ENCODE measurements at regions not wholly inside any gene's neighbourhood (a gene's known extent, or its start where the extent isn't known, plus 50 kb on each side); places are given as distances from the start of the nearest gene placed in this dataset.

GRCh38 chr5:115469904-115470516, 74.6 kb downstream of the FEM1C start:
- Histone ChIP-seq H3K4me3 (ENCODE audit: low read length) (no peak overlapping the region), H3K4me1 (ENCODE audit: control insufficient read depth, insufficient read depth, low read length) (no peaks in the 10 kb centered on the region), H3K36me3 (ENCODE audit: control insufficient read depth, insufficient read depth, low read length) (no peaks in the 10 kb centered on the region), H3K27me3 (ENCODE audit: control insufficient read depth, insufficient read depth, low read length) (no peaks in the 10 kb centered on the region), H3K27ac (ENCODE audit: low read depth, low read length) (no peak overlapping the region), H3K9ac (ENCODE audit: low read length) (no peak overlapping the region)

- Histone ChIP-seq H3K4me3 (ENCODE audit: low read length) (no peak overlapping the region), H3K36me3 (ENCODE audit: control insufficient read depth, insufficient read depth, low read length) (no peaks in the 10 kb centered on the region)
Observed at GRCh38 chr5:115467628-115468027, 76.9 kb downstream of the FEM1C start.

GRCh38 chr5:115465431-115465830, 79.1 kb downstream of the FEM1C start:
- no peak overlapping the region for H3K9ac ChIP-seq (ENCODE audit: low read length)
- H3K4me1 ChIP-seq (ENCODE audit: control insufficient read depth, insufficient read depth, low read length), result no peaks in the 10 kb centered on the region
- H3K27ac ChIP-seq (ENCODE audit: low read depth, low read length), result no peak overlapping the region
- H3K4me3 ChIP-seq (ENCODE audit: low read length), result no peak overlapping the region
- no peaks in the 10 kb centered on the region for H3K27me3 ChIP-seq (ENCODE audit: control insufficient read depth, insufficient read depth, low read length)
- H3K36me3 ChIP-seq (ENCODE audit: control insufficient read depth, insufficient read depth, low read length), result no peaks in the 10 kb centered on the region

More at GRCh38 chr5:115467628-115468027, 76.9 kb downstream of the FEM1C start:
- H3K4me1 ChIP-seq (ENCODE audit: control insufficient read depth, insufficient read depth, low read length), result no peaks in the 10 kb centered on the region
- no peak overlapping the region for H3K9ac ChIP-seq (ENCODE audit: low read length)
- H3K27me3 ChIP-seq (ENCODE audit: control insufficient read depth, insufficient read depth, low read length), result no peaks in the 10 kb centered on the region
- no peak overlapping the region for H3K27ac ChIP-seq (ENCODE audit: low read depth, low read length)

- Histone ChIP-seq H3K27ac (ENCODE audit: low read depth, low read length) (no peak overlapping the region), H3K4me3 (ENCODE audit: low read length) (no peak overlapping the region), H3K9ac (ENCODE audit: low read length) (no peak overlapping the region), H3K27me3 (ENCODE audit: control insufficient read depth, insufficient read depth, low read length) (no peaks in the 10 kb centered on the region), H3K4me1 (ENCODE audit: control insufficient read depth, insufficient read depth, low read length) (no peaks in the 10 kb centered on the region), H3K36me3 (ENCODE audit: control insufficient read depth, insufficient read depth, low read length) (no peaks in the 10 kb centered on the region)
Observed at GRCh38 chr5:115463983-115464382, 80.6 kb downstream of the FEM1C start.

GRCh38 chr5:115461506-115462290, 82.9 kb downstream of the FEM1C start:
- Histone ChIP-seq H3K9ac (ENCODE audit: low read length) (no peak overlapping the region), H3K27ac (ENCODE audit: low read depth, low read length) (no peak overlapping the region), H3K4me1 (ENCODE audit: control insufficient read depth, insufficient read depth, low read length) (no peaks in the 10 kb centered on the region), H3K27me3 (ENCODE audit: control insufficient read depth, insufficient read depth, low read length) (no peaks in the 10 kb centered on the region), H3K36me3 (ENCODE audit: control insufficient read depth, insufficient read depth, low read length) (no peaks in the 10 kb centered on the region), H3K4me3 (ENCODE audit: low read length) (no peak overlapping the region)

GRCh38 chr5:115461093-115461492, 83.5 kb downstream of the FEM1C start:
- no peaks in the 10 kb centered on the region for H3K36me3 ChIP-seq (ENCODE audit: control insufficient read depth, insufficient read depth, low read length)
- no peaks in the 10 kb centered on the region for H3K4me1 ChIP-seq (ENCODE audit: control insufficient read depth, insufficient read depth, low read length)
- H3K4me3 ChIP-seq (ENCODE audit: low read length), result no peak overlapping the region
- H3K27ac ChIP-seq (ENCODE audit: low read depth, low read length), result no peak overlapping the region
- no peaks in the 10 kb centered on the region for H3K27me3 ChIP-seq (ENCODE audit: control insufficient read depth, insufficient read depth, low read length)
- no peak overlapping the region for H3K9ac ChIP-seq (ENCODE audit: low read length)

GRCh38 chr5:115460472-115460871, 84.1 kb downstream of the FEM1C start:
- H3K27ac ChIP-seq (ENCODE audit: low read depth, low read length), result no peak overlapping the region
- no peaks in the 10 kb centered on the region for H3K27me3 ChIP-seq (ENCODE audit: control insufficient read depth, insufficient read depth, low read length)
- H3K36me3 ChIP-seq (ENCODE audit: control insufficient read depth, insufficient read depth, low read length), result no peaks in the 10 kb centered on the region
- no peaks in the 10 kb centered on the region for H3K4me1 ChIP-seq (ENCODE audit: control insufficient read depth, insufficient read depth, low read length)
- H3K4me3 ChIP-seq (ENCODE audit: low read length), result no peak overlapping the region
- no peak overlapping the region for H3K9ac ChIP-seq (ENCODE audit: low read length)

- no peaks in the 10 kb centered on the region for H3K4me1 ChIP-seq (ENCODE audit: control insufficient read depth, insufficient read depth, low read length)
- no peak overlapping the region for H3K9ac ChIP-seq (ENCODE audit: low read length)
- H3K27me3 ChIP-seq (ENCODE audit: control insufficient read depth, insufficient read depth, low read length), result no peaks in the 10 kb centered on the region
- H3K4me3 ChIP-seq (ENCODE audit: low read length), result no peak overlapping the region
- H3K27ac ChIP-seq (ENCODE audit: low read depth, low read length), result no peak overlapping the region
- no peaks in the 10 kb centered on the region for H3K36me3 ChIP-seq (ENCODE audit: control insufficient read depth, insufficient read depth, low read length)
Observed at GRCh38 chr5:115459855-115460341, 84.7 kb downstream of the FEM1C start.

- H3K27me3 ChIP-seq (ENCODE audit: control insufficient read depth, insufficient read depth, low read length), result no peaks in the 10 kb centered on the region
- H3K36me3 ChIP-seq (ENCODE audit: control insufficient read depth, insufficient read depth, low read length), result no peaks in the 10 kb centered on the region
- no peak overlapping the region for H3K9ac ChIP-seq (ENCODE audit: low read length)
- H3K4me3 ChIP-seq (ENCODE audit: low read length), result no peak overlapping the region
- H3K4me1 ChIP-seq (ENCODE audit: control insufficient read depth, insufficient read depth, low read length), result no peaks in the 10 kb centered on the region
- no peak overlapping the region for H3K27ac ChIP-seq (ENCODE audit: low read depth, low read length)
Observed at GRCh38 chr5:115458416-115458815, 86.2 kb downstream of the FEM1C start.

GRCh38 chr5:115458003-115458409, 86.6 kb downstream of the FEM1C start:
- no peaks in the 10 kb centered on the region for H3K36me3 ChIP-seq (ENCODE audit: control insufficient read depth, insufficient read depth, low read length)
- no peaks in the 10 kb centered on the region for H3K27me3 ChIP-seq (ENCODE audit: control insufficient read depth, insufficient read depth, low read length)
- no peaks in the 10 kb centered on the region for H3K4me1 ChIP-seq (ENCODE audit: control insufficient read depth, insufficient read depth, low read length)
- no peak overlapping the region for H3K9ac ChIP-seq (ENCODE audit: low read length)
- H3K4me3 ChIP-seq (ENCODE audit: low read length), result no peak overlapping the region
- H3K27ac ChIP-seq (ENCODE audit: low read depth, low read length), result no peak overlapping the region

- Histone ChIP-seq H3K4me3 (ENCODE audit: low read length) (no peak overlapping the region), H3K27me3 (ENCODE audit: control insufficient read depth, insufficient read depth, low read length) (no peaks in the 10 kb centered on the region), H3K9ac (ENCODE audit: low read length) (no peak overlapping the region), H3K36me3 (ENCODE audit: control insufficient read depth, insufficient read depth, low read length) (no peaks in the 10 kb centered on the region), H3K27ac (ENCODE audit: low read depth, low read length) (no peak overlapping the region), H3K4me1 (ENCODE audit: control insufficient read depth, insufficient read depth, low read length) (no peaks in the 10 kb centered on the region)
Observed at GRCh38 chr5:115457571-115457970, 87.0 kb downstream of the FEM1C start.

GRCh38 chr5:115456539-115457040, 88.0 kb downstream of the FEM1C start:
- no peak overlapping the region for H3K9ac ChIP-seq (ENCODE audit: low read length)
- no peaks in the 10 kb centered on the region for H3K4me1 ChIP-seq (ENCODE audit: control insufficient read depth, insufficient read depth, low read length)
- no peak overlapping the region for H3K27ac ChIP-seq (ENCODE audit: low read depth, low read length)
- no peak overlapping the region for H3K4me3 ChIP-seq (ENCODE audit: low read length)
- no peaks in the 10 kb centered on the region for H3K27me3 ChIP-seq (ENCODE audit: control insufficient read depth, insufficient read depth, low read length)
- H3K36me3 ChIP-seq (ENCODE audit: control insufficient read depth, insufficient read depth, low read length), result no peaks in the 10 kb centered on the region
